ENCODE measurements at regions not wholly inside any gene's neighbourhood (a gene's known extent, or its start where the extent isn't known, plus 50 kb on each side); places are given as distances from the start of the nearest gene placed in this dataset.

- TF ChIP-seq CTCF (IDR thresholded peaks at IDR 0.05; ENCODE audit: low read depth, low read length) (no peak), MAX (IDR thresholded peaks at IDR 0.05; ENCODE audit: low read depth, low read length) (no peak), POLR2A (IDR thresholded peaks at IDR 0.05; ENCODE audit: extremely low read depth, insufficient read length) (no peak)
Measured at GRCh38 chr11:96506953-96507354, 117.1 kb downstream of the JRKL start.

Data from NB4 (cell line).